GM18508 (cell line): ENCODE measurements at regions not wholly inside any gene's neighbourhood (a gene's known extent, or its start where the extent isn't known, plus 50 kb on each side); places are given as distances from the start of the nearest gene placed in this dataset.

Experiments used
- ATAC-seq: cut with Tn5 transposase; IDR thresholded peaks from one replicate; pipeline ENCODE4 v1.9.1; 2021; ENCODE audit warnings: moderate number of reproducible peaks; ENCODE audit not compliant: insufficient read depth, unreplicated experiment

GRCh38 chr4:18404642-18405041 lies 383.1 kb upstream of the LCORL start:
- peak; percentile 63 for ATAC-seq

GRCh38 chr4:18403327-18403726 lies 381.8 kb upstream of the LCORL start:
- no peak for ATAC-seq

DNA sequence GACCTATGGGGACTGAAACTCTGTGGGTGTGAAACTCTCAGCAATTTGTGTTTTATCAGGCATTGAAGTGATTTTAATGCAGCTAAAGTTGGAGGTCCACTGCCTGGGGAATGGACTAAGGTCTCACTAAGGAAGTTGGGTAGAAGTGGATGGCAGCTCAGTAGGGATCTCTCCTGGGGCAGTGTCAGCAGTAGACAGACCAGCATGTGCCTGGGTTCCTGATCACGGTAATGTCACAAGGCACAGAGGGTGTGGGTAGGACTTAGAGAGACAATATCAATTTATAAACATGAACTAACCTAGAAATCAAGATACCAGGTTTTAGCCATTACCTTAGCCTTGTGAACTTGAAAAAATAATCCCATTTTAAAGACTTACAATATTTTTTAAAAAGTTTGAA lies 380.3 kb upstream of the LCORL start:
- no peak for ATAC-seq

GRCh38 chr4:18401425-18401824 lies 379.9 kb upstream of the LCORL start:
- ATAC-seq, result no peak

- no peak for ATAC-seq
Observed at GRCh38 chr4:18398661-18399060, 377.1 kb upstream of the LCORL start.

GRCh38 chr4:18397681-18398390 lies 376.3 kb upstream of the LCORL start:
- no peak for ATAC-seq

GRCh38 chr4:18394656-18395055 lies 373.1 kb upstream of the LCORL start:
- no peak for ATAC-seq

DNA sequence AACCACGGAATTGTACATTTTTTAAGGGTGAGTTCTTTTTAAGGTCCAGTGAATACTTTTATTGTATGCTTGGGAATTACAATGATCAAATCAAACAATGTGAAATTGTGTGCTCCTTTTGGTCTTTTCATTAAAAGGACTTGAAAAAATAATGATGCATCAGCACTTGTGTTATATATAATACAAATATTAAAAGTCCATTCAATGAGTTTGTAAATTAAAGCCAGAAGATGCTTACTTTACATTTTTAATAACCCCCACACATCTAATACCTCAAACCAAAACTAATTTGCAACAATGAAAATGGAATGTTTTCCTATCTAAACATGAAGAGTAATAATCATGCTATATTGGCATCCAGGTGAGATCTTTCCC lies 369.8 kb upstream of the LCORL start:
- no peak for ATAC-seq

DNA sequence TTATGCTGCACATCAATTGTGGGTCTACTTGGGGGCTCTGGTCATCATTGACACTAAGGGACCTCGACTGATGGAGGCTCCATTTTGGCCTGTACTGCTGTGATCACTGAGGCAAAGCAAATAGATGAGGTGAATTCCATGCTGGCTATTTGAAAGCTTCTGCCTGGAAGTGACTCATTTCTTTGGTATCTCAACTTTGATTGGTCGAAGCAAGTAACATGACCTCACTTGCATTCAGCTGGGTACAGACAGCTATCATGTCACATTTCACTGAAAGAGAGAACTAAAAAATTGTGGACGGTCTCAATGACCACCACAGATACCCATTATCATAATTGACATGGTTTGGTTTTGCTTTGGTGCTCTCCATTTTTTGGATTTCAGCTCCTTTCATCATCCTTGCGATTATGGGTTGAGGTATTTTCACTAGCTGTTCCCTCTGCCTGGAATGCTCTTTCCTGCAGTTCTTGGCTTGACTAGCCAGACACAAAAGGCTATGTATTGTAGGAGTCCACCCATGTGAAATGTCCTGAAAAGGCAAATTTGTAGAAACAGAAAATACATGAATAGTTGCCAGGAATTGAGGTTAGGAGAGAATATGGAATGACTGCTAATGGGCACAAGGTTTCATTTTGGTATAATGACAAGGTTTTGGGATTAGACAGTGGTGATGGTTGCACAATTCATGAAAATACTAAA lies 369.2 kb upstream of the LCORL start:
- ATAC-seq, result no peak

- no peak for ATAC-seq
Observed at GRCh38 chr4:18389115-18389514, 367.6 kb upstream of the LCORL start.

DNA sequence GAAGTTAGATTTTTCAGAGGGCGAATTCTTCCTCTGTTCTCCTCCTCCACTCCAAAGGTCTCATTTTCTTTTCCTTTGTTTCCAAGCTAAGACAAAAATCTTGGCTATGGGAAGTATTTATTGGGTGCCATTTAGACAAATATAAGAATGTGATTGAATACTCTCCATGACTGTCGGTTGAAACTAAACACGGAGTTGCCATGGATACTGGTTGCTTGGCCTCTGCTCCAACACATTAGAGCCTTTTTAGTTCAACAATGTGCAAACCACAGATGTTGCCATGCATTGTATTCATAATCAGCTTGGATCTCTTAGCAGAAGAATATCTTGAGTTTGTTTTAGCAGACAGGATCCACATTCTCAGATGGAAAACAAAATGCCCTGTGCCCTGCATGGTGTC lies 366.5 kb upstream of the LCORL start:
- no peak for ATAC-seq

GRCh38 chr4:18381186-18381585 lies 359.6 kb upstream of the LCORL start:
- no peak for ATAC-seq

DNA sequence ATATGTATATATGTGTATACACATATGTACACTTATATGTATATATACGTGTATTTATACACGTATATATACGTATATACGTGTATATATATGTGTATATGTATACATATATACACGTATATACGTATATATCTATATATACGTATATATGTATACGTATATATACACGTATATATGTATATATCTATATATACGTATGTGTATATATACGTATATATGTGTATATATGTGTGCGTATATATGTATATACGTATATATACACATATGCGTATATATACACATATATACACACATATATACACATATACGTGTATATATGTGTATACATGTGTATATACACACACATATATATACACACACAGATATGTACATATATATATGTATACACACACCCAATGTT lies 348.0 kb upstream of the LCORL start:
- ATAC-seq, result no peak

GRCh38 chr4:18366892-18367291 lies 345.3 kb upstream of the LCORL start:
- ATAC-seq, result peak; percentile 83

DNA sequence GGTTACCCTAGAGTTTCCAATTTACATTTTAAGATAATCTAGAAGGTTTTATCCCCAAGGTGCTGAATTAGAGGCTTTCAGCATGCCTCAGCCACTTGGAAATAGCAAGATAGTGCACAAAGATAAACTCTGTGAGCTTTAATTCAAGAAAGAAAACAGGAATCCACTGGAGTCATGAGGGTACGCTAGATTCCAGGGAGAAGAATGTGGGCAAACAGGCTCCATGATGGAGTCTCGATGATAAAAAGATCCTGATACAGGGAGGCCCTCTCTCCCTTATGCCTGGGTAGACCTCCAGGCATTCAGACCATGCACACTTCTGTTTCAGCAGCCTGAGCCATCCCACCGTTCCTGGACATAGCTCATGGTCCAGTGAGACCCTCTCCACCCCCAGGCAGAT lies 344.6 kb upstream of the LCORL start:
- ATAC-seq, result no peak

GRCh38 chr4:18343581-18343980 lies 322.0 kb upstream of the LCORL start:
- no peak for ATAC-seq

DNA sequence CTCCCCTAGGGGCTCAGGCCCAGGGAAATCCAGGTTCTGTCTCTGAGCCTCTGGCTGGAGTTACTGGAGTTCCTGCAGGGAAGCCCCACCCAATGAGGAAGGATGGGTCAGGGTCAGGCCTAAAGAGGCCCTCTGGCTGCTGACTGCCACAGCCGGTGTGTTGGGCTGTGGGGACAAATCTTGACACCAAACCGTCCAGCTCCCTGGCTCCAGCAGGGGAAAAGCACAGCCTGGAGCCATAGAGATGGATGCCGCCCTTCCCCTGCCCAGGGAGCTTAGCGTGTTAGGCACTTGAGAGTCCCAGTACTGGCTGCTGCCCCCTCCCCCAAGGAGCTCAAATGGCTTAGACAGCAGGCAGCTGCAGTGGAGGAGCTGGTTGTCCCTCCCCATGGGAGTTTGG lies 321.3 kb upstream of the LCORL start:
- no peak for ATAC-seq

DNA sequence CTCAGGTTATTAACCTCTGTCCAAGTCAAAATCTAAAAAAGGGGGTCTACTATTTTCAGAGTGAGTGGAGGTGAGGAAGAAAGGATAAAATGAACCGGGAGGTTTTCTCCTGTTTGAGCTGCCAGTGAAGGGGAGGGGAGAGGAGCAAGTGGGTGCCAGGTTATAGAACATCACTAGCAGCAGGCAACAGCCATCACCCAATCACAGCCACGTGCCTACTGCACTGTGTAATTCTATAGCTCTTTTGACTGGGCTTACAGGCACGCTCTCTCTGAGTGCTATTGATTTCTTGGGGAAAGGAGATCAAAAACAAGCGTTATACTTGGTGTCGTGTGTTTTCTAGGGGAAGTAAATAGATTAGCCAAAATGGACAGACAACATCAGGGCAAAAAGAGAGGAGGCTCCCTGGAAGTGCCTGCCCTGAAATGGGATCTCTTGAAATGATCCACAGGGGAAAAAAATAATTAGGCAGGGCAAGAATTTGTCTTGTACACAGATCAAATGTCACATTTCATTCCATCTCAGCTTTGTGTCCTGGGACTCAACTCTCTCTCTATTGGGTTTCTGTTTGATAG lies 300.5 kb upstream of the LCORL start:
- no peak for ATAC-seq

GRCh38 chr4:18319431-18319830 lies 297.9 kb upstream of the LCORL start:
- ATAC-seq, result no peak

DNA sequence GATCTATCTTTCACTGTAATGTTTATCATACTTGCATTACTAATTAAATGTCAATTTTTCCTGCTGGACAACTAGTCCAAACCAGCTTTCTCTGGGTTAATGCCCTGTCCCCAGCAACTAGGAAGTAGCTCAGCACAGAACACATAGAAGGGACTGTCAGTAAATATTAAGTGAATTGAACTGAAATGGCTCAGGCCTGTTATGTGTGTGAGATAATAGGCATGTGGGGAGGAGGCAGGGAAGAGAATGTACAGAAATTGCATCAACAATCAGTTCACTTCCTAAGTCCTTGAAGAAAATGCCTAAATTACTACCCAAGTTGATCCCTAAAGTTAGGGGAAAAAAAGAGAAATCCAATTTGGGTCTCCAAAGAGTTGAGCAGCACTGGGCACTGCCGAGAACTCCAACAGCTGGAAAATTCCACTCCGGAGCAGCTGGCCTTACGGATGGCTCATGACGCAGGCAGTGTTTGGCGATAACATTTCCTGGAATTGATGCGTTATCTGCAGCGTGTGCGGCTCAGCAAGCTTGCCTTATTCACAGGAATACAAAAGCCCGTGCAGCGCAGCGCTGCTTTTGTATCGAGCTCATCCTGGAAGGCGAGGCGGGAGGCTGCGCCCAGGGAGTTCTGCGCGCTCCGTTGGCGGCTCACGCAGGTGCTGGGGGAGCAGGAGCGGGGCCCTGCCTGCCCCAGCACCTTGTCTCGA lies 297.3 kb upstream of the LCORL start:
- no peak for ATAC-seq

DNA sequence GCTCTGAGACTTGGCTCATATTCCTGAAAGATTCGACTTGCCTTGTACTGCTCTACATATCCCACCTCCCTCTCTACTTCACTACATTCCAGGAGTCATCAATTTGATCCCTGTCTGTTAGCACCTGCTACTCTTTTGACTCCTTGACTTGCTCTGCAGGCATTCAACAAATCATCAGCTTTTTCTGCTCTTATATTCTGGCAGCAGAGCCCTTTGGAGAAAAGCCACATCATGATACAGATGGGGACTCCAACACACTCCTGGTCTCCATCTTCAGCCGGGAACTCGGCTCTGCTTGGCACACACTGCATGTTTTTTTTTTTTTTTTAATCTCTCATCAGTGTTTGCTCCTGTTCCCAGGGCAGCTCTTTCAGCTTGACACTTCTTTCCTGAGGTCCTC lies 293.2 kb upstream of the LCORL start:
- no peak for ATAC-seq
